ENCODE measurements at regions not wholly inside any gene's neighbourhood (a gene's known extent, or its start where the extent isn't known, plus 50 kb on each side); places are given as distances from the start of the nearest gene placed in this dataset.

DNA sequence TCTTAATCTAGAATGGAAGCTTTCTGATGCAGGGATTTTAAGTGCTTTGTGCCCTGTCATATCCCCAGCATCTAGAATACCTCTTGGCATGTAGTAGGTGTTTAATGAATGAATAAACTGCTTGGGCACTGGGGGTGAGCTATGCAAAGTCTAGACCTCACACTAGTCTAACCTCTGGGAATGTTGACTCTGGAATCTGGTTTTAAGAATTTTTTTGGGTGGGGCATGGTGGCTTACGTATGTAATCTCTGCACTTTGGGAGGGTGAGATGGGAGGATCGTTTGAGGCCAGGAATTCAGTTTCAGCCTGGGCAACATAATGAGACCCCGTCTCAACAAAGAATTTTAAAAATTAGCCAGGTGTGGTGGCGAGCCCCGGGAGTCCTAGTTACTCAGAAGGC lies 146.3 kb upstream of the RGMA start:
- no peak for TF ChIP-seq POLR2AphosphoS5 (IDR thresholded peaks at IDR 0.05; ENCODE audit: low read depth, low read length)
- TF ChIP-seq TAF1 (IDR thresholded peaks at IDR 0.05; ENCODE audit: borderline replicate concordance, insufficient read depth, low read length), result no peak
- TF ChIP-seq, protein P1, sequence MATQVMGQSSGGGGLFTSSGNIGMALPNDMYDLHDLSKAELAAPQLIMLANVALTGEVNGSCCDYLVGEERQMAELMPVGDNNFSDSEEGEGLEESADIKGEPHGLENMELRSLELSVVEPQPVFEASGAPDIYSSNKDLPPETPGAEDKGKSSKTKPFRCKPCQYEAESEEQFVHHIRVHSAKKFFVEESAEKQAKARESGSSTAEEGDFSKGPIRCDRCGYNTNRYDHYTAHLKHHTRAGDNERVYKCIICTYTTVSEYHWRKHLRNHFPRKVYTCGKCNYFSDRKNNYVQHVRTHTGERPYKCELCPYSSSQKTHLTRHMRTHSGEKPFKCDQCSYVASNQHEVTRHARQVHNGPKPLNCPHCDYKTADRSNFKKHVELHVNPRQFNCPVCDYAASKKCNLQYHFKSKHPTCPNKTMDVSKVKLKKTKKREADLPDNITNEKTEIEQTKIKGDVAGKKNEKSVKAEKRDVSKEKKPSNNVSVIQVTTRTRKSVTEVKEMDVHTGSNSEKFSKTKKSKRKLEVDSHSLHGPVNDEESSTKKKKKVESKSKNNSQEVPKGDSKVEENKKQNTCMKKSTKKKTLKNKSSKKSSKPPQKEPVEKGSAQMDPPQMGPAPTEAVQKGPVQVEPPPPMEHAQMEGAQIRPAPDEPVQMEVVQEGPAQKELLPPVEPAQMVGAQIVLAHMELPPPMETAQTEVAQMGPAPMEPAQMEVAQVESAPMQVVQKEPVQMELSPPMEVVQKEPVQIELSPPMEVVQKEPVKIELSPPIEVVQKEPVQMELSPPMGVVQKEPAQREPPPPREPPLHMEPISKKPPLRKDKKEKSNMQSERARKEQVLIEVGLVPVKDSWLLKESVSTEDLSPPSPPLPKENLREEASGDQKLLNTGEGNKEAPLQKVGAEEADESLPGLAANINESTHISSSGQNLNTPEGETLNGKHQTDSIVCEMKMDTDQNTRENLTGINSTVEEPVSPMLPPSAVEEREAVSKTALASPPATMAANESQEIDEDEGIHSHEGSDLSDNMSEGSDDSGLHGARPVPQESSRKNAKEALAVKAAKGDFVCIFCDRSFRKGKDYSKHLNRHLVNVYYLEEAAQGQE (IDR thresholded peaks at IDR 0.05; ENCODE audit: insufficient read depth in 1 of 2, low read depth in 2 of 2, low read length in 2 of 2), result no peak
- no peak for TF ChIP-seq FOXP2 (optimal IDR thresholded peaks at IDR 0.05; ENCODE audit: borderline replicate concordance, extremely low read depth, extremely low read length, insufficient read depth)
- TF ChIP-seq SIN3A (IDR thresholded peaks at IDR 0.05; ENCODE audit: borderline replicate concordance, insufficient read depth, low read length), result no peak

DNA sequence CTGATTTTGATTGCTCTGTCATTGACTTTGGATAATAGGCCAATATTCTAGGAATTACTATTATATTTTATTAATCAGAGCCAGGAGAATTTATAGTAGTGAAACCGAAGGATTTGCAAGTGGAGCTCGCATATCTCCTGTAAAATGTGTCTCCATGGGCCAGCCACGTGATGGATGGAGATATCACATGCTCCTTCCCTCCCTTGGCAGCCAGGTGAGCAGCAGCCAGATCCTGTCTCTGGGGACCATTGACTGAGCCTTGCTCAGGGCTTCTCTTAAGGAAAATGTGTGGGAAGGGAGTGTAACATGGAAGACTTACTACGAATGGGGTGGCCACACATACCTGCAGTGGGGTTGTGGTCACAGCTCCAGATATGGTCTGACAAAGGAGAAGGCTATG lies 144.7 kb upstream of the RGMA start:
- TF ChIP-seq, protein P1 (IDR thresholded peaks at IDR 0.05; ENCODE audit: insufficient read depth in 1 of 2, low read depth in 2 of 2, low read length in 2 of 2), result no peak
- TF ChIP-seq FOXP2 (optimal IDR thresholded peaks at IDR 0.05; ENCODE audit: borderline replicate concordance, extremely low read depth, extremely low read length, insufficient read depth), result no peak
- TF ChIP-seq SIN3A (IDR thresholded peaks at IDR 0.05; ENCODE audit: borderline replicate concordance, insufficient read depth, low read length), result no peak
- no peak for TF ChIP-seq POLR2AphosphoS5 (IDR thresholded peaks at IDR 0.05; ENCODE audit: low read depth, low read length)
- TF ChIP-seq TAF1 (IDR thresholded peaks at IDR 0.05; ENCODE audit: borderline replicate concordance, insufficient read depth, low read length), result no peak

DNA sequence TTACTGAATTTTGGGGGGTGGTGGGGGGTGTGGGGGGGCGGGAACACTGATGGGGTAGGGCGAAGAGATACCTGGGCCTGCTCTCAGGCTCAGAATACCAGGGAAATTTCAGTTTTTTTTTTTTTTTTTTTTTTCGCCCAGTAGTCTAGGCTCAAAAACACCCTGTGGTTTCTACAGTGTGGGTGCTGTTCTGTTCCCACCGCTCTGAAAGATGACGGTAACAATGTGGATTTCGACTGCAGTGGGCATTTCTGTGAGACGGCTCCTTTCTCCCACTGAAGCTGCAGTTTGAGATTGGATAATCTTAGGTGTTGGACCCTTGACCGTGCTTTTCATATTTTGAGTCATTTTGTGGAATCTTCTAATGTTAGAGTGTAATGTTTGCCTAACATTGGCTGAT lies 143.8 kb upstream of the RGMA start:
- TF ChIP-seq FOXP2 (optimal IDR thresholded peaks at IDR 0.05; ENCODE audit: borderline replicate concordance, extremely low read depth, extremely low read length, insufficient read depth) (no peak), SIN3A (IDR thresholded peaks at IDR 0.05; ENCODE audit: borderline replicate concordance, insufficient read depth, low read length) (no peak), TAF1 (IDR thresholded peaks at IDR 0.05; ENCODE audit: borderline replicate concordance, insufficient read depth, low read length) (no peak), POLR2AphosphoS5 (IDR thresholded peaks at IDR 0.05; ENCODE audit: low read depth, low read length) (no peak)
- TF ChIP-seq, protein P1 (IDR thresholded peaks at IDR 0.05; ENCODE audit: insufficient read depth in 1 of 2, low read depth in 2 of 2, low read length in 2 of 2), result no peak

DNA sequence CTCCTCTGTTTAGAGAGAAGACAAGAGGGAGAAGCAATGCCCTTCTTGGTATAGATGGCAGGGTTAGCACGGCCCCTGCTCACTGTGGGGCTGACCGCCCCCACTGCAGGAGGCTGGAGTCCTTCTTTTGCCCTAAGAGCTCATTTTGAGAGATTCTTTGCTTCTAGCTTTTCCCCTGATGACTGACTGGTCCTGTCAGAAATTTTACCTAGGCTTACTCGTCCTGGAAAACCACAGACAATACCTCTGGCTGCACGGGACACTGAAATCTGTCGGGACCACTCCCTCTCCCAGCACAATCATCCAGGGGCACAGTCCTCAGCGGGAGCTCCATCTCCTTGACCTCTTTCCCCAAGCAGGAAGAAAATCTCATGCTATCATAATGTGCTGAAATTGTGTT lies 143.0 kb upstream of the RGMA start:
- no peak for TF ChIP-seq POLR2AphosphoS5 (IDR thresholded peaks at IDR 0.05; ENCODE audit: low read depth, low read length)
- no peak for TF ChIP-seq TAF1 (IDR thresholded peaks at IDR 0.05; ENCODE audit: borderline replicate concordance, insufficient read depth, low read length)
- no peak for TF ChIP-seq FOXP2 (optimal IDR thresholded peaks at IDR 0.05; ENCODE audit: borderline replicate concordance, extremely low read depth, extremely low read length, insufficient read depth)
- TF ChIP-seq, protein P1 (IDR thresholded peaks at IDR 0.05; ENCODE audit: insufficient read depth in 1 of 2, low read depth in 2 of 2, low read length in 2 of 2), result no peak
- no peak for TF ChIP-seq SIN3A (IDR thresholded peaks at IDR 0.05; ENCODE audit: borderline replicate concordance, insufficient read depth, low read length)

Data from PFSK-1 (cell line).